ENCODE measurements at regions not wholly inside any gene's neighbourhood (a gene's known extent, or its start where the extent isn't known, plus 50 kb on each side); places are given as distances from the start of the nearest gene placed in this dataset.
"Not testable (repeated sequence)": the region's sequence is repeated elsewhere in the genome, so short reads cannot be mapped to it uniquely, and the experiment has no call there.

DNA sequence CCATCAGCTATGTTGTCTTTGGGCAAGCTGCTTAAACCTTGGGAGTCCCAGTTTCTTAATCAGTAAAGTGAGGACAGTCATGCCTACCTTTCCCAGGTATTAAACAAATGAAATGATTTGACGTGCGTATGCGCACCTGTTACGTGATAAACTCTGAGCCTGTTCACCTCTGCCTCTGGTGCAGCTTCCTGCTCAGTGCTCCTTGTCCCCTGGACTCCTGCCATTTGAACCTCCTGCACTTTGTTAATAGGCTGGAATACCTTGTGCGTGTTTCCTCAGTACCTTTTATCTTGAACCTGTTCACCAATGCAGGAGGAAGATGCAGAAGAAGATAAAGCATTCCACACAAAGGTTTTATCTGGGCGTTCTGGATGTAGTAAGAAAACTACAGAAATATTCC, 211.9 kb downstream of the CEP135 start:
- Histone ChIP-seq H3K36me3 (ENCODE audit: control insufficient read depth in 1 of 2, insufficient read depth in 2 of 2, low read length in 2 of 2) (no peaks in the 10 kb centered on the region), H3K9me3 (ENCODE audit: control insufficient read depth in 1 of 2, low read length in 2 of 2) (no peaks in the 10 kb centered on the region), H3K27me3 (ENCODE audit: control insufficient read depth in 1 of 2, insufficient read depth in 2 of 2, low read length in 2 of 2) (no peaks in the 10 kb centered on the region), H3K4me3 (ENCODE audit: low read depth in 1 of 2, low read length in 2 of 2) (no peak overlapping the region), H3K27ac (ENCODE audit: low read depth, low read length) (no peak overlapping the region), H3K9ac (ENCODE audit: low read depth in 1 of 2, low read length in 2 of 2) (no peak overlapping the region), H3K4me1 (ENCODE audit: control insufficient read depth in 1 of 2, insufficient read depth in 2 of 2, low read length in 2 of 2) (peaks cover 5 to 8% of the 10 kb centered on the region in 2 donors)

DNA sequence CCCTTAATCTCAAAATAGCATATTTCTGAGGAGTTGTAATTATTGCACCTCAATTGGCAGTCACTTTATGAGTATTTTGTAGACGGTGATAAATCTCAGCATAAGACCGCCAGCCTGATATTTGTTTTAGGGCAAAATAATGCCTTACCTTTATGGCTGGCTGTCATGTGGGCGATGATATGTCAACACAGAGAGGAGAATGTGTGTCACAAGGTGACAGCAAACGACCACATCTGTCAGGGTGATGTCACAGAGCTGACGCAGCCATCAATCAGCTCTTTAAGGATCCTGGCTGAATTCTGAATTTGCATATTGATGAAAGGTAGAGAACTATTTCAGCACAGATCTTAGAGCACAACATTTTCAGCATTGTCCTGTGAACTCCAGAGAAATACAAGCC, 209.7 kb downstream of the CEP135 start:
- no peaks in the 10 kb centered on the region for H3K36me3 ChIP-seq (ENCODE audit: control insufficient read depth in 1 of 2, insufficient read depth in 2 of 2, low read length in 2 of 2)
- no peak overlapping the region for H3K27ac ChIP-seq (ENCODE audit: low read depth, low read length)
- H3K9me3 ChIP-seq (ENCODE audit: control insufficient read depth in 1 of 2, low read length in 2 of 2), result no peaks in the 10 kb centered on the region
- no peaks in the 10 kb centered on the region for H3K27me3 ChIP-seq (ENCODE audit: control insufficient read depth in 1 of 2, insufficient read depth in 2 of 2, low read length in 2 of 2)
- H3K9ac ChIP-seq (ENCODE audit: low read depth in 1 of 2, low read length in 2 of 2), result no peak overlapping the region
- no peaks in the 10 kb centered on the region for H3K4me1 ChIP-seq (ENCODE audit: control insufficient read depth in 1 of 2, insufficient read depth in 2 of 2, low read length in 2 of 2)
- no peak overlapping the region for H3K4me3 ChIP-seq (ENCODE audit: low read depth in 1 of 2, low read length in 2 of 2)

DNA sequence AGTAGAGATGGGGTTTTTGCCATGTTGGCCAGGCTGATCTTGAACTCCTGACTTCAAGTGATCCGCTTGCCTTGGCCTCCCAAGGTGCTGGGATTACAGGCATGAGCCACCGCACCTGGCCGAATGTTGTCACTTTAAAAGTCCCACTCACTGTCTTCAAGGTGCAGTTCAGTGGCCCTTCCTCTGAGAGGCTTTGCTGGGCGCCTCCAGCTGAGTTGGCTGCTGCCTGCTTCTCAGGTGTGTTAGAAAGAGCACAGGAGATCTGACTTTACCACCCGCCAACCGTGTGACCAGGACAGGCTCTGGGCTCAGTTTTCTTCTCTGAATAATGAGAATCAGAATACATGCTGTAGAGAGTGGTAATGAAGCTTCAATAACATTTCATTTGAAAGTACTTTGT, 207.4 kb downstream of the CEP135 start:
- no peak overlapping the region for H3K4me3 ChIP-seq (ENCODE audit: low read depth in 1 of 2, low read length in 2 of 2)
- H3K36me3 ChIP-seq (ENCODE audit: control insufficient read depth in 1 of 2, insufficient read depth in 2 of 2, low read length in 2 of 2), result no peaks in the 10 kb centered on the region
- H3K27ac ChIP-seq (ENCODE audit: low read depth, low read length), result no peak overlapping the region
- H3K9me3 ChIP-seq (ENCODE audit: control insufficient read depth in 1 of 2, low read length in 2 of 2), result no peaks in the 10 kb centered on the region
- no peaks in the 10 kb centered on the region for H3K27me3 ChIP-seq (ENCODE audit: control insufficient read depth in 1 of 2, insufficient read depth in 2 of 2, low read length in 2 of 2)
- no peak overlapping the region for H3K9ac ChIP-seq (ENCODE audit: low read depth in 1 of 2, low read length in 2 of 2)
- H3K4me1 ChIP-seq (ENCODE audit: control insufficient read depth in 1 of 2, insufficient read depth in 2 of 2, low read length in 2 of 2), result no peaks in the 10 kb centered on the region

DNA sequence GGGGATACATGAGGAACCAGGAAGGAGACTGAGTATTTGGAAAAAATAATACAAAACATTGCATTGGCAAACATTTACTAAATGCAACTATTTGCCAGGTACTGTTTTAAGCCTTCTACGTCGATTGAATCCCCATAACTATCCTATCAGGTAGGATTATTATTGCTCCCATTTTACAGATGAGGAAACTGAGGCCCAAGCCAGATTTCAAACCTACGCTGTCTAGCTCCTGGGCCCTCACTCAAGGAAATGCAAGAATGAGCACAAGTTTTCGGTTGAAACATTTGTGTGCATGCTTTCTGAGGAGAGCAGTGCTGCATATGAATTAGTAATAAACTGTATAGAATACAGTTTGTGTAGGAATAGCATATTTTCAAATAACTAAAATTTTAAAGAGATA, 206.7 kb downstream of the CEP135 start:
- Histone ChIP-seq H3K4me3 (ENCODE audit: low read depth in 1 of 2, low read length in 2 of 2) (no peak overlapping the region), H3K27ac (ENCODE audit: low read depth, low read length) (no peak overlapping the region), H3K9ac (ENCODE audit: low read depth in 1 of 2, low read length in 2 of 2) (no peak overlapping the region), H3K36me3 (ENCODE audit: control insufficient read depth in 1 of 2, insufficient read depth in 2 of 2, low read length in 2 of 2) (no peaks in the 10 kb centered on the region), H3K9me3 (ENCODE audit: control insufficient read depth in 1 of 2, low read length in 2 of 2) (no peaks in the 10 kb centered on the region), H3K27me3 (ENCODE audit: control insufficient read depth in 1 of 2, insufficient read depth in 2 of 2, low read length in 2 of 2) (no peaks in the 10 kb centered on the region), H3K4me1 (ENCODE audit: control insufficient read depth in 1 of 2, insufficient read depth in 2 of 2, low read length in 2 of 2) (no peaks in the 10 kb centered on the region)

GRCh38 chr4:56149591-56149990, 200.8 kb downstream of the CEP135 start:
- H3K4me3 ChIP-seq (ENCODE audit: low read depth in 1 of 2, low read length in 2 of 2), result no peak overlapping the region
- no peaks in the 10 kb centered on the region for H3K36me3 ChIP-seq (ENCODE audit: control insufficient read depth in 1 of 2, insufficient read depth in 2 of 2, low read length in 2 of 2)
- no peak overlapping the region for H3K27ac ChIP-seq (ENCODE audit: low read depth, low read length)
- H3K9me3 ChIP-seq (ENCODE audit: control insufficient read depth in 1 of 2, low read length in 2 of 2), result no peaks in the 10 kb centered on the region
- H3K27me3 ChIP-seq (ENCODE audit: control insufficient read depth in 1 of 2, insufficient read depth in 2 of 2, low read length in 2 of 2), result no peaks in the 10 kb centered on the region
- no peaks in the 10 kb centered on the region for H3K4me1 ChIP-seq (ENCODE audit: control insufficient read depth in 1 of 2, insufficient read depth in 2 of 2, low read length in 2 of 2)
- no peak overlapping the region for H3K9ac ChIP-seq (ENCODE audit: low read depth in 1 of 2, low read length in 2 of 2)

DNA sequence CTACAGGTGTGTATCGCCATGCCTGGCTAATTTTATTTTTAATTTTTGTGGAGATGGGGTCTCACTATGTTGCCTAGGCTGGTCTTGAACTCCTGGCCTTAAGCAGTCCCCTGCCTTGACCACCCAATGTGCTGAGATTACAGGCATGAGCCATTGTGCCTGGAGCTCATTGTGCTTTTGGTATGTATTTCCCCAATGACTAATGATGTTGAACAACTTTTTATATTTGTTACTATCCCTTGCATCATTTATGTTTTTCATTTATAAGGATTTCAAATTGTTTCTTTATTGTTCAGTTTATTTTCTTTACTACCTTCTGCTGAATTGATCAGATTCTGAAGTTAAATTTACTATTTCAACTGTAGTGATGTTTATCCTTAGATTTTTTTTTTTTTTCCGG, 199.7 kb downstream of the CEP135 start:
- no peak overlapping the region for H3K4me3 ChIP-seq (ENCODE audit: low read depth in 1 of 2, low read length in 2 of 2)
- no peaks in the 10 kb centered on the region for H3K36me3 ChIP-seq (ENCODE audit: control insufficient read depth in 1 of 2, insufficient read depth in 2 of 2, low read length in 2 of 2)
- H3K27ac ChIP-seq (ENCODE audit: low read depth, low read length), result no peak overlapping the region
- no peaks in the 10 kb centered on the region for H3K27me3 ChIP-seq (ENCODE audit: control insufficient read depth in 1 of 2, insufficient read depth in 2 of 2, low read length in 2 of 2)
- no peaks in the 10 kb centered on the region for H3K9me3 ChIP-seq (ENCODE audit: control insufficient read depth in 1 of 2, low read length in 2 of 2)
- no peaks in the 10 kb centered on the region for H3K4me1 ChIP-seq (ENCODE audit: control insufficient read depth in 1 of 2, insufficient read depth in 2 of 2, low read length in 2 of 2)
- no peak overlapping the region for H3K9ac ChIP-seq (ENCODE audit: low read depth in 1 of 2, low read length in 2 of 2)

DNA sequence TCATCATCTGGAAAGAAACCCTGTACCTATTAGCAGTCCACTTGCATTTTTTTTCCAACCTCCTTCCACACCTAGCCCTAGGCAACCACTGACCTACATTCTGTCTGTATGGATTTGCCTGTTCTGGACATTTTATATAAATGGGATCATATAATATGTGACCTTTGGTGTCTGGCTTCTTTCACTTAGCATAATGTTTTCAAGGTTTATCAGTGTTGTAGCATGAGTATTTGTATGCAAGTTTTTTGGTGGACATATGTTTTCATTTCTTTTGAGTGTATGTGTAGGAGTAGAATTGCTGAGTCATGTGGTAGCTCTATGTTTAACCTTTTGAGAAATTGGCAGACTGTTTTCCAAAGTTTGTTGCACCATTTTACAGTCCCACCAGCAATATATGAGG, 198.6 kb downstream of the CEP135 start:
- Histone ChIP-seq H3K27ac (ENCODE audit: low read depth, low read length) (no peak overlapping the region), H3K4me3 (ENCODE audit: low read depth in 1 of 2, low read length in 2 of 2) (no peak overlapping the region), H3K4me1 (ENCODE audit: control insufficient read depth in 1 of 2, insufficient read depth in 2 of 2, low read length in 2 of 2) (no peaks in the 10 kb centered on the region), H3K9ac (ENCODE audit: low read depth in 1 of 2, low read length in 2 of 2) (no peak overlapping the region), H3K27me3 (ENCODE audit: control insufficient read depth in 1 of 2, insufficient read depth in 2 of 2, low read length in 2 of 2) (no peaks in the 10 kb centered on the region), H3K36me3 (ENCODE audit: control insufficient read depth in 1 of 2, insufficient read depth in 2 of 2, low read length in 2 of 2) (no peaks in the 10 kb centered on the region), H3K9me3 (ENCODE audit: control insufficient read depth in 1 of 2, low read length in 2 of 2) (no peaks in the 10 kb centered on the region)

GRCh38 chr4:56146956-56147355, 198.2 kb downstream of the CEP135 start:
- no peaks in the 10 kb centered on the region for H3K36me3 ChIP-seq (ENCODE audit: control insufficient read depth in 1 of 2, insufficient read depth in 2 of 2, low read length in 2 of 2)
- H3K9ac ChIP-seq (ENCODE audit: low read depth in 1 of 2, low read length in 2 of 2), result no peak overlapping the region
- no peaks in the 10 kb centered on the region for H3K27me3 ChIP-seq (ENCODE audit: control insufficient read depth in 1 of 2, insufficient read depth in 2 of 2, low read length in 2 of 2)

GRCh38 chr4:56142088-56142487, 193.3 kb downstream of the CEP135 start:
- no peak overlapping the region for H3K27ac ChIP-seq (ENCODE audit: low read depth, low read length)
- no peak overlapping the region for H3K4me3 ChIP-seq (ENCODE audit: low read depth in 1 of 2, low read length in 2 of 2)

More at GRCh38 chr4:56146956-56147355, 198.2 kb downstream of the CEP135 start:
- Histone ChIP-seq H3K4me1 (ENCODE audit: control insufficient read depth in 1 of 2, insufficient read depth in 2 of 2, low read length in 2 of 2) (no peaks in the 10 kb centered on the region), H3K9me3 (ENCODE audit: control insufficient read depth in 1 of 2, low read length in 2 of 2) (no peaks in the 10 kb centered on the region), H3K4me3 (ENCODE audit: low read depth in 1 of 2, low read length in 2 of 2) (no peak overlapping the region), H3K27ac (ENCODE audit: low read depth, low read length) (no peak overlapping the region)

DNA sequence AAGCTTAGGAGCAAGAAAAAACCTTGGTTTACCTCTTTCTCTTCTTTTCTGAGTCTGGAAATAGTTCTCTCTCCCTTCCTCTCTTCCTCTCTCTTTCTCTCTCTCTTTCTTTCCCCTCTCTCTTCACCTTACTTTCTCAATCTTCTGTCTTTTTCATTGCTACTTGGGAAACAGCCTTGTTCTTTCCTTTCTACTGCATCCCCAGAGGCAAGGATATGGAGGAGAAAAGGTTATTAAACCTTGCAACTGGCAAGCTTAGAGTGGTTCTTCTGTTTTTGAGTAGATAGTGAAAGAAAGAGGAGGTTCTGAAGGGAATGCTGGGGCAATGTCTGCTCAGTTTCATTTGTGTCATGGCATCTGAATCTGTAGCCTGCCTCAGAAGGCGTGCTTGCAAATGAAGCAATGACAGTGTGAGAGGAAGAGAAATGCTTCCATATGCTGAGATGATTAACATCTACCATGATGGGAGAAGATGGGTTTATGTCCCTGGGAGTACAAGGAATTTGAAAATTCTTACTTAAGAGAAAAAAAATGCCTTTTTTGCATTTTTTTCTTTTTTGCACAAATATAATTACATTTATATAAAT, 190.6 kb downstream of the CEP135 start:
- no peak overlapping the region for H3K27ac ChIP-seq (ENCODE audit: low read depth, low read length)

More at GRCh38 chr4:56142088-56142487, 193.3 kb downstream of the CEP135 start:
- H3K9me3 ChIP-seq (ENCODE audit: control insufficient read depth in 1 of 2, low read length in 2 of 2), result no peaks in the 10 kb centered on the region
- H3K36me3 ChIP-seq (ENCODE audit: control insufficient read depth in 1 of 2, insufficient read depth in 2 of 2, low read length in 2 of 2), result no peaks in the 10 kb centered on the region
- no peak overlapping the region for H3K9ac ChIP-seq (ENCODE audit: low read depth in 1 of 2, low read length in 2 of 2)
- H3K4me1 ChIP-seq (ENCODE audit: control insufficient read depth in 1 of 2, insufficient read depth in 2 of 2, low read length in 2 of 2), result no peaks in the 10 kb centered on the region
- no peaks in the 10 kb centered on the region for H3K27me3 ChIP-seq (ENCODE audit: control insufficient read depth in 1 of 2, insufficient read depth in 2 of 2, low read length in 2 of 2)

GRCh38 chr4:56134834-56135233, 186.1 kb downstream of the CEP135 start:
- not testable (repeated sequence) for H3K27me3 ChIP-seq (ENCODE audit: control insufficient read depth in 1 of 2, insufficient read depth in 2 of 2, low read length in 2 of 2); H3K36me3 ChIP-seq (ENCODE audit: control insufficient read depth in 1 of 2, insufficient read depth in 2 of 2, low read length in 2 of 2); H3K9me3 ChIP-seq (ENCODE audit: control insufficient read depth in 1 of 2, low read length in 2 of 2); H3K27ac ChIP-seq (ENCODE audit: low read depth, low read length); H3K4me1 ChIP-seq (ENCODE audit: control insufficient read depth in 1 of 2, insufficient read depth in 2 of 2, low read length in 2 of 2); H3K9ac ChIP-seq (ENCODE audit: low read depth in 1 of 2, low read length in 2 of 2); H3K4me3 ChIP-seq (ENCODE audit: low read depth in 1 of 2, low read length in 2 of 2)

More for the DNA sequence above, 190.6 kb downstream of the CEP135 start:
- Histone ChIP-seq H3K4me3 (ENCODE audit: low read depth in 1 of 2, low read length in 2 of 2) (no peak overlapping the region), H3K9me3 (ENCODE audit: control insufficient read depth in 1 of 2, low read length in 2 of 2) (no peaks in the 10 kb centered on the region), H3K4me1 (ENCODE audit: control insufficient read depth in 1 of 2, insufficient read depth in 2 of 2, low read length in 2 of 2) (peaks cover 0 to 3% of the 10 kb centered on the region in 2 donors), H3K27me3 (ENCODE audit: control insufficient read depth in 1 of 2, insufficient read depth in 2 of 2, low read length in 2 of 2) (no peaks in the 10 kb centered on the region), H3K9ac (ENCODE audit: low read depth in 1 of 2, low read length in 2 of 2) (no peak overlapping the region), H3K36me3 (ENCODE audit: control insufficient read depth in 1 of 2, insufficient read depth in 2 of 2, low read length in 2 of 2) (no peaks in the 10 kb centered on the region)
